RWPE2 (cell line): ENCODE measurements at regions not wholly inside any gene's neighbourhood (a gene's known extent, or its start where the extent isn't known, plus 50 kb on each side); places are given as distances from the start of the nearest gene placed in this dataset.
A peak's percentile ranks its signal among the peaks of the same experiment; 100 is the strongest.

Source experiments
- ATAC-seq: fragments of 200-7000 bp; cut with Tn5 transposase; 3 replicates; pipeline ENCODE4 v1.9.1; 2021; ENCODE audit warnings: low read depth
- DNase-seq: peaks from one replicate; pipeline ENCODE4 v3.0.0-alpha.2; 2020; ENCODE audit warnings: low spot score
- H3K27ac ChIP-seq: fragments of 450-650 bp; 2 replicates; pipeline ENCODE4 v1.5.1; 2017; ENCODE audit warnings: mild to moderate bottlenecking; ENCODE audit not compliant: poor library complexity, severe bottlenecking
- H3K27me3 ChIP-seq: fragments of 250-450 bp; sonication (Bioruptor Pico); 2 replicates; pipeline ENCODE4 v1.5.1; 2021; ENCODE audit warnings: mild to moderate bottlenecking, moderate library complexity; ENCODE audit not compliant: insufficient read depth, poor library complexity, severe bottlenecking
- H3K36me3 ChIP-seq: fragments of 250-450 bp; sonication (Bioruptor Pico); 2 replicates; pipeline ENCODE4 v1.5.1; 2020; ENCODE audit warnings: low read depth, mild to moderate bottlenecking, moderate library complexity
- H3K4me1 ChIP-seq: fragments of 250-450 bp; sonication (Bioruptor Pico); 2 replicates; pipeline ENCODE4 v1.5.1; 2021; ENCODE audit warnings: mild to moderate bottlenecking, moderate library complexity; ENCODE audit not compliant: insufficient read depth, poor library complexity, severe bottlenecking
- H3K4me3 ChIP-seq: fragments of 250-450 bp; sonication (Bioruptor Pico); 2 replicates; pipeline ENCODE4 v1.5.1; 2021; ENCODE audit warnings: mild to moderate bottlenecking, moderate library complexity; ENCODE audit not compliant: severe bottlenecking
- H3K9me3 ChIP-seq: fragments of 250-450 bp; sonication (Bioruptor Pico); 2 replicates; pipeline ENCODE4 v1.5.1; 2021; ENCODE audit warnings: mild to moderate bottlenecking, moderate library complexity; ENCODE audit not compliant: severe bottlenecking
- CTCF ChIP-seq: fragments of 450-650 bp; IDR thresholded peaks from one replicate; pipeline ENCODE4 v1.5.1; 2017; ENCODE audit warnings: mild to moderate bottlenecking, moderate library complexity; ENCODE audit not compliant: poor library complexity, severe bottlenecking

DNA sequence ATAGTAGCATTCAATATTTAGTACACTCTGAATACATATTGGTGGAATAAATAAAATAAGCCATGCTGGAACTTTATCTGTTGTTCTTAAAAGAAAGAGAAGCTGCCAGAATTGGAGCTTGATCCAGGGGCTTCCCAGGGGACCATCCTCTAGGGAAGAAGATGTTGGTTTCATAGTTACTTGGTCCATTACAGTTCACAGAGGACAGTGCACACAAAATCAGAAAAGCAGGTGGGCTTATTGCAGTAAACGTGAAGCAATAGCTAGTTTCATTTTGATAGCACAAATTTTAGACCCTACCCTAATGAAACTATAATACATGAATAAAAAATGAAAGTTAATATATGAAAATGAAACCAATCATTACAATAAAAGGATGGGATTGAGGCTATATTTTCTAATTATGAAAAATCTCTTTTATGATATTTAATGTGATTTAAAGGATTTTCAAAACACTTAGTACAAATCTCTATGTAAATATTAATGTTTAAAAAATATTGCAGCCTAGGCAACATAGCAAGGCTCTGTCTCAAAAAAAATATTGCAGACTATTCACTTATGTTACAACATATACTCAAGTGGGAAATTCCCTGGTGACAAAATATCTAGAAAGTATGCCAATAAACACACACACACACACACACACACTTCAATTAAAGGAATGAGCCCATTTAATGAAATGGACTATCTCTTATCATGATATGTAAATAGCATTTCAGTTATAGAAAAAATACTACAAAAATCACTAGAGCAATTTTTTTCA lies 227.0 kb upstream of the MARCKS start:
- H3K4me1 ChIP-seq = peaks cover 38% of the 10 kb centered on the region
- H3K9me3 ChIP-seq = no peaks in the 10 kb centered on the region
- no peak overlapping the region for H3K27ac ChIP-seq
- ATAC-seq (no peak), DNase-seq (no peak)
- TF ChIP-seq CTCF = no peak
- no peaks in the 10 kb centered on the region for H3K36me3 ChIP-seq
- H3K4me3 ChIP-seq = no peak overlapping the region
- H3K27me3 ChIP-seq = no peaks in the 10 kb centered on the region

GRCh38 chr6:113630738-113631535 lies 226.2 kb upstream of the MARCKS start:
- peak overlapping the region; percentile 82 for H3K27ac ChIP-seq
- H3K4me1 ChIP-seq = peaks cover 38% of the 10 kb centered on the region

GRCh38 chr6:113631666-113632065 lies 225.5 kb upstream of the MARCKS start:
- H3K27me3 ChIP-seq = no peaks in the 10 kb centered on the region
- H3K4me1 ChIP-seq = peaks cover 38% of the 10 kb centered on the region
- no peaks in the 10 kb centered on the region for H3K36me3 ChIP-seq
- DNase-seq (no peak), ATAC-seq (no peak)
- peak overlapping the region; percentile 82 for H3K27ac ChIP-seq
- no peak for TF ChIP-seq CTCF
- no peak overlapping the region for H3K4me3 ChIP-seq
- H3K9me3 ChIP-seq = no peaks in the 10 kb centered on the region

More at GRCh38 chr6:113630738-113631535, 226.2 kb upstream of the MARCKS start:
- ATAC-seq (no peak), DNase-seq (no peak)
- Histone ChIP-seq H3K36me3 (no peaks in the 10 kb centered on the region), H3K27me3 (no peaks in the 10 kb centered on the region), H3K9me3 (no peaks in the 10 kb centered on the region), H3K4me3 (no peak overlapping the region)
- TF ChIP-seq CTCF = no peak

GRCh38 chr6:113632220-113632864 lies 224.8 kb upstream of the MARCKS start:
- no peaks in the 10 kb centered on the region for H3K36me3 ChIP-seq
- ATAC-seq (peak; percentile 94), DNase-seq (peak; percentile 87)
- no peaks in the 10 kb centered on the region for H3K27me3 ChIP-seq
- TF ChIP-seq CTCF = no peak
- no peak overlapping the region for H3K4me3 ChIP-seq
- no peaks in the 10 kb centered on the region for H3K9me3 ChIP-seq
- H3K27ac ChIP-seq = peak overlapping the region; percentile 82
- peaks cover 38% of the 10 kb centered on the region for H3K4me1 ChIP-seq
